ENCODE measurements at regions not wholly inside any gene's neighbourhood (a gene's known extent, or its start where the extent isn't known, plus 50 kb on each side); places are given as distances from the start of the nearest gene placed in this dataset.
"Not testable (repeated sequence)": the region's sequence is repeated elsewhere in the genome, so short reads cannot be mapped to it uniquely, and the experiment has no call there.

GRCh38 chr13:78121459-78122348, 203.1 kb upstream of the EDNRB start:
- H3K36me3 ChIP-seq (replicated peaks in 1 of 2; ENCODE audit: control extremely low read depth in 1 of 2, control insufficient read depth in 1 of 2, extremely low read depth in 1 of 2, insufficient read depth in 2 of 2, low read length in 1 of 2) = no peaks in the 10 kb centered on the region
- H4K20me1 ChIP-seq (ENCODE audit: control insufficient read depth, insufficient read depth, low read length, poor library complexity, severe bottlenecking) = no peaks in the 10 kb centered on the region
- H3K4me1 Mint-ChIP-seq = no peaks in the 10 kb centered on the region
- CTCF ChIA-PET = interaction anchor here (0.6 to 3.6 kb wide), 38 partner anchors 9 to 1421 kb away, joined by 3 to 43 read pairs (median 4); no protein-coding TSS in a partner anchor
- no peaks in the 10 kb centered on the region for H3K27me3 ChIP-seq (replicated peaks in 1 of 4; ENCODE audit: control extremely low read depth in 1 of 4, control insufficient read depth in 3 of 4, insufficient read depth in 4 of 4, low read length in 3 of 4)
- no peak overlapping the region for H3K27ac Mint-ChIP-seq
- peaks cover 19% of the 10 kb centered on the region for H3K27me3 Mint-ChIP-seq
- H3K4me1 ChIP-seq (ENCODE audit: control insufficient read depth in 2 of 2, insufficient read depth in 2 of 2, low read length in 2 of 2) = no peaks in the 10 kb centered on the region
- no peaks in the 10 kb centered on the region for H3K9me3 ChIP-seq (ENCODE audit: control extremely low read depth in 1 of 3, control insufficient read depth in 2 of 3, insufficient read depth in 1 of 3, low read length in 2 of 3)
- no peak overlapping the region for H3K4me3 ChIP-seq (ENCODE audit: control extremely low read depth in 1 of 5, extremely low read depth in 1 of 5, insufficient read depth in 1 of 5, low read depth in 2 of 5, low read length in 4 of 5)
- H3K27ac ChIP-seq (ENCODE audit: low read length in 2 of 2) = no peak overlapping the region
- no peak overlapping the region for H2AFZ ChIP-seq (ENCODE audit: insufficient read depth, low read depth, low read length, poor library complexity, severe bottlenecking)
- intact Hi-C loops (cut with micrococcal nuclease) = loop anchor here (2.0 kb wide), 1 partner anchor 529 kb away; no protein-coding TSS in a partner anchor
- no peaks in the 10 kb centered on the region for H3K79me2 ChIP-seq (ENCODE audit: control insufficient read depth, insufficient read depth, low read length)
- WGBS (ENCODE audit: insufficient coverage) = 88% methylated on average over 9 of the region's 13 CpGs
- DNase-seq = peak; percentile 68
- H3K9ac ChIP-seq (ENCODE audit: low read length) = no peak overlapping the region
- peak; percentile 56 for ATAC-seq (ENCODE audit: low read depth)
- TF ChIP-seq CTCF (IDR thresholded peaks at IDR 0.05) = peak; percentile 98
- no peak for TF ChIP-seq EZH2 (IDR thresholded peaks at IDR 0.05; ENCODE audit: borderline replicate concordance, insufficient read depth, low read depth, low read length, poor library complexity, severe bottlenecking)
- H3K9me3 Mint-ChIP-seq (ENCODE audit: insufficient read depth) = no peaks in the 10 kb centered on the region
- peak overlapping the region; percentile 24 for H3K4me2 ChIP-seq (replicated peaks; ENCODE audit: low read depth, low read length, poor library complexity, severe bottlenecking)
- H3K4me3 Mint-ChIP-seq = no peak overlapping the region
- POLR2A ChIA-PET = no interaction called here

DNA sequence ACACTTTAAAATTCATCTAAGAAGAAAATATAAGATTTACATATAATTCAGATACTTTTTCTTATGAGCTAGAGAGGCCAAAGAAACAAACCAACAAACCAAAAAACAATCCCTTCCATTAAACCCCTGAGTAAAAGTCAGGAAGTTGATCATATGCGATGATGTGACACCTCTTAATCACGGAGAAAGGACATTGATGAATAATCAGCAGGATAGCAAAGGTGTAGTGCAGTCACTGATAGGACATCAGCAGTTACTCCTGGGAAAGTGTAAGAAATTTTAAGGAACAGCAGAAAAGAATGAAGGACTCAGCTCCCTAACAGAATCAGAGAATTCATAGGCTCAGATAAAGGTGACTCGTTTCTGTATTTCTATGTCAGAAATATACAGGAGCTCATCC, 202.4 kb upstream of the EDNRB start:
- H3K4me3 ChIP-seq (ENCODE audit: control extremely low read depth in 1 of 5, extremely low read depth in 1 of 5, insufficient read depth in 1 of 5, low read depth in 2 of 5, low read length in 4 of 5) = no peak overlapping the region
- ChIA-PET CTCF (interaction anchor here (0.7 to 3.6 kb wide), 31 partner anchors 8 to 1422 kb away, joined by 3 to 43 read pairs (median 5); no protein-coding TSS in a partner anchor), POLR2A (no interaction called here)
- TF ChIP-seq CTCF (IDR thresholded peaks at IDR 0.05) (no peak), EZH2 (IDR thresholded peaks at IDR 0.05; ENCODE audit: borderline replicate concordance, insufficient read depth, low read depth, low read length, poor library complexity, severe bottlenecking) (no peak)
- intact Hi-C loops (cut with micrococcal nuclease) = loop anchor here (2.0 kb wide), 1 partner anchor 528 kb away; no protein-coding TSS in a partner anchor
- peak overlapping the region; percentile 24 for H3K4me2 ChIP-seq (replicated peaks; ENCODE audit: low read depth, low read length, poor library complexity, severe bottlenecking)
- no peaks in the 10 kb centered on the region for H3K27me3 ChIP-seq (replicated peaks in 1 of 4; ENCODE audit: control extremely low read depth in 1 of 4, control insufficient read depth in 3 of 4, insufficient read depth in 4 of 4, low read length in 3 of 4)
- H3K27me3 Mint-ChIP-seq = peaks cover 19% of the 10 kb centered on the region
- H3K4me1 ChIP-seq (ENCODE audit: control insufficient read depth in 2 of 2, insufficient read depth in 2 of 2, low read length in 2 of 2) = no peaks in the 10 kb centered on the region
- H2AFZ ChIP-seq (ENCODE audit: insufficient read depth, low read depth, low read length, poor library complexity, severe bottlenecking) = no peak overlapping the region
- no peak overlapping the region for H3K4me3 Mint-ChIP-seq
- no peaks in the 10 kb centered on the region for H3K9me3 Mint-ChIP-seq (ENCODE audit: insufficient read depth)
- H3K27ac ChIP-seq (ENCODE audit: low read length in 2 of 2) = no peak overlapping the region
- H3K4me1 Mint-ChIP-seq = no peaks in the 10 kb centered on the region
- H3K9ac ChIP-seq (ENCODE audit: low read length) = no peak overlapping the region
- H3K79me2 ChIP-seq (ENCODE audit: control insufficient read depth, insufficient read depth, low read length) = no peaks in the 10 kb centered on the region
- no peak overlapping the region for H3K27ac Mint-ChIP-seq
- H4K20me1 ChIP-seq (ENCODE audit: control insufficient read depth, insufficient read depth, low read length, poor library complexity, severe bottlenecking) = no peaks in the 10 kb centered on the region
- WGBS (ENCODE audit: insufficient coverage) = no CpG with 5 or more reads among the region's 3 CpGs
- no peaks in the 10 kb centered on the region for H3K36me3 ChIP-seq (replicated peaks in 1 of 2; ENCODE audit: control extremely low read depth in 1 of 2, control insufficient read depth in 1 of 2, extremely low read depth in 1 of 2, insufficient read depth in 2 of 2, low read length in 1 of 2)
- ATAC-seq (ENCODE audit: low read depth) = no peak
- no peak for DNase-seq
- no peaks in the 10 kb centered on the region for H3K9me3 ChIP-seq (ENCODE audit: control extremely low read depth in 1 of 3, control insufficient read depth in 2 of 3, insufficient read depth in 1 of 3, low read length in 2 of 3)

DNA sequence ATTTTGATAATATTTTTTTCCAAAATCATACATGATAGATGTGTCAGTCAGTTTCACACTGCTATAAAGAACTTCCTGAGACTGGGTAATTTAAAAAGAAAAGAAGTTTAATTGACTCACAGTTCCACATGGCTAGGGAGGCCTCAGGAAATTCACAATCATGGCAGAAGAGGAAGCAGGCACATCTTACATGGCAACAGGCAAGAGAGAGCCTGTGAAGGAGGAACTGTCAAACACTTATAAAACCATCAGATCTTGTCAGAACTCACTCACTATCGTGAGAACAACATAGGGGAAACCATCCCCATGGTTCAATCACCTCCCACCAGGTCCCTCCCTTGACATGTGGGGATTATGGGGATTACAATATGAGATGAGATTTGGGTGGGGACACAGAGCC, 201.5 kb upstream of the EDNRB start:
- not testable (repeated sequence) for H3K4me2 ChIP-seq (replicated peaks; ENCODE audit: low read depth, low read length, poor library complexity, severe bottlenecking); ATAC-seq (ENCODE audit: low read depth); H3K36me3 ChIP-seq (replicated peaks in 1 of 2; ENCODE audit: control extremely low read depth in 1 of 2, control insufficient read depth in 1 of 2, extremely low read depth in 1 of 2, insufficient read depth in 2 of 2, low read length in 1 of 2)

More for the DNA sequence above, 201.5 kb upstream of the EDNRB start:
- peaks cover 19% of the 10 kb centered on the region for H3K27me3 Mint-ChIP-seq
- POLR2A ChIA-PET; H3K27ac ChIP-seq (ENCODE audit: low read length in 2 of 2); H3K4me1 Mint-ChIP-seq; H3K4me1 ChIP-seq (ENCODE audit: control insufficient read depth in 2 of 2, insufficient read depth in 2 of 2, low read length in 2 of 2); H3K4me3 ChIP-seq (ENCODE audit: control extremely low read depth in 1 of 5, extremely low read depth in 1 of 5, insufficient read depth in 1 of 5, low read depth in 2 of 5, low read length in 4 of 5); H3K27ac Mint-ChIP-seq; H3K9me3 ChIP-seq (ENCODE audit: control extremely low read depth in 1 of 3, control insufficient read depth in 2 of 3, insufficient read depth in 1 of 3, low read length in 2 of 3); H4K20me1 ChIP-seq (ENCODE audit: control insufficient read depth, insufficient read depth, low read length, poor library complexity, severe bottlenecking); H2AFZ ChIP-seq (ENCODE audit: insufficient read depth, low read depth, low read length, poor library complexity, severe bottlenecking); DNase-seq; H3K27me3 ChIP-seq (replicated peaks in 1 of 4; ENCODE audit: control extremely low read depth in 1 of 4, control insufficient read depth in 3 of 4, insufficient read depth in 4 of 4, low read length in 3 of 4); H3K79me2 ChIP-seq (ENCODE audit: control insufficient read depth, insufficient read depth, low read length); H3K9me3 Mint-ChIP-seq (ENCODE audit: insufficient read depth); H3K9ac ChIP-seq (ENCODE audit: low read length); H3K4me3 Mint-ChIP-seq: not testable (repeated sequence)
- CTCF ChIA-PET = interaction anchor here (1.4 to 3.6 kb wide), 5 partner anchors 11 to 859 kb away, joined by 3 to 43 read pairs (median 13); no protein-coding TSS in a partner anchor
- no CpG with 5 or more reads among the region's 1 CpG for WGBS (ENCODE audit: insufficient coverage)
- intact Hi-C loops (cut with micrococcal nuclease) = loop anchor here (2.0 kb wide), 1 partner anchor 527 kb away; no protein-coding TSS in a partner anchor

Measured in B cell (primary cell).